ENCODE measurements at regions not wholly inside any gene's neighbourhood (a gene's known extent, or its start where the extent isn't known, plus 50 kb on each side); places are given as distances from the start of the nearest gene placed in this dataset.

DNA sequence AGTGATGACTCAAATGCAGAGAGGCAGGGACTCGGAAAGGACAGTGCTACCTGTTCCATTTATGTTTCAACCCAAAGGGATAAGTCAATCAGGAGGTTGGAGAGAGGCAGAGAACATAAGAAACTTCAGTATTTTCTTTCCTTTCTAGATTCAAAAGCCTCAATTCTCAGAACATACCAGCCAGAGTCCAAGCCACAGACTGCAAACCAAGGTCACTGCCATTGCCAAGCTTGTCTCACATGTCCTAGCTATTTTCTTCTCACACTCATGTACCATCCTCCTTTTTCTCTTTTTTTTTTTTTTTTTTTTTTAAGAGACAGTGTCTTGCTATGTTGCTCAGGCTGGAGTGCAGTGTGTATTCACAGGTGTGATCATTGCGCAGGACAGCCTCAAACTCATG lies 111.7 kb upstream of the AKIP1 start:
- no peak for DNase-seq

- no peak for DNase-seq
These were observed 110.4 kb upstream of the AKIP1 start for GRCh38 chr11:8800520-8801110.

DNA sequence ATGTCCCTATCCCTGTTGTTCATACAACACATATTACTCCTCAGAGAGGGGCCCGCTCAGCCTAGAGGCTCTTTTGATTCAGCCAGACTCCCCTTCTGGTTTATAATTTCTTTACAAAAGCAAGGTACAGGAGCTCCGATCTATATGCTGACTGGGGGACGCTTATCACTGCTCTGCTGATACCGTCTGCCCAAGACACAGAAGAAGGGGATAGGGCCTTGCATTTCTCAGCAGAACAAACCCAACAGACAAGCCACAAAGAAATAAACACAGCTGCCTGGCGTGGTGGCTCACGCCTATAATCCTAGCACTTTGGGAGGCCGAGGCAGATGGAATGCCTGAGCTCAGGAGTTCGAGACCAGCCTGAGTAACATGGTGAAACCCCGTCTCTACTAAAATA lies 109.9 kb upstream of the AKIP1 start:
- no peak for DNase-seq

GRCh38 chr11:8802251-8802650 lies 108.7 kb upstream of the AKIP1 start:
- DNase-seq, result no peak

GRCh38 chr11:8803973-8804372 lies 107.0 kb upstream of the AKIP1 start:
- no peak for DNase-seq

GRCh38 chr11:8805296-8805695 lies 105.7 kb upstream of the AKIP1 start:
- DNase-seq, result no peak

DNA sequence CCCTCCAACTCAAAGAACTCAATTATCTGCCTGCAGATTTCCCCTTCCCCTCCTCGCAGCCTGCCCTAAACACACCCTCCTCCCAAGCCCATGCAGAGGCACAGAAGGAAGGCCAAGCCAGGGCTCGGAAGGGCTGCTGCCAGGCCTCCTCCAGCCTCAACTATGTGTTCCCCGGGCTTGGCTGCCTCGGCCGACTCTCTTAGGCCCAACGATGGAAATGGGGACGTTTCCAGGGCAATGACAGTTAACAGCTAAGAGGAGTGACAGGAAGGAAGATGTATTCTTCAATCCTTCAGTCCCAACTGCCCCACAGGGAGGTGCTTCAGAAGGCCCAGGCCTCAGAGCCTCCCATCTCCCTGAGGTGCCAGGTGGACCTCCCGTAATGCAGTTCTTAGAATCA lies 104.0 kb upstream of the AKIP1 start:
- DNase-seq, result no peak

- DNase-seq, result no peak
These were observed 103.3 kb upstream of the AKIP1 start for GRCh38 chr11:8807544-8808225.

DNA sequence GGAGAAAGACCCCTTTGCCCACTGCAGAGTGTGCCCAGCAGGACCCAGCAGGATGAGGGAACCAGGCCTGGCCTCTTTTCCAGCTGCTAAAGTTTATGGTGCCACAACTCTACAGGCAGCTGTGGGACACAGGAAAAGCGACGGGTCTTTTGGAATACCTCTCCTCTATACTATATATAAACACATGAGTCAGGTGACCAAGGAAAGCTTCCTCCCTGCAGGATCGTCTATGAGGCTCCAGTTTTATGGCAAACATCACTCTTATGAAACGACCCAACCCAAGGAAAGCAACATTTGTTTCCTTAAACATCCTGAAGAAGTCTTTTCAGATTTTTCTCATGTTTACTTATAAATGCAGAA lies 102.8 kb upstream of the AKIP1 start:
- no peak for DNase-seq

DNA sequence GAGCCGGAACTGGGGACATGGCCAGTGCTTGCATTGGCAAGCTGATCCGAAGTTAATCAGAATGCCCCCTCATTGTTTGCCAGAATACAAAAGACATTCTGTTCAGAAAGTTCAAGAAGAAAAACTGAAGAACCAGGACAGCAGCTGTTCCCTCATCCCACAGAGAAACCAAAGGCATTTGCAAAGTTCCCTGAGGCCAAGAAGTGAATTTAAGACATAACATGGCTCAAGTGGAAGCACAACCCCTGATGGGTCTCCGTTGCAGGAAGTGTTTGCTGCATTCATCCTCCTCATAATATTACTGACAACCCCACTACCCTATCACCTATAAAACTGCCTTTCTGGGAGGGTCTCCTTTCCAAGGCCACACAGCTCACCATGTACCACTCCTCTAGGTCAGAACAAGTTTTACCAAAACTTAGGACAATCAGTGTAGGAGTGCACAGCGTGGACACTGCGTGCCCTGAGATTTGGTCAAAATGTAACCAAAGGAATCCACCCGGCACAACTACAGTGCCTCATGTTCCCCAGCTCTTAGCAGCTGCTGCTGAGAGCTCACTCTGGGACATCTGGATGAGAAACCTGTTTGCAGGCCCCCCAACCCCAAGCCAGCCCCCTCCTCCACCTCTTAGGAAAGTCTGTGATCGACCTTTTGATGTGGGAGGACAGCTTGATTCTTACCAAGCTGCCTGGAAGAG lies 101.6 kb upstream of the AKIP1 start:
- no peak for DNase-seq

DNA sequence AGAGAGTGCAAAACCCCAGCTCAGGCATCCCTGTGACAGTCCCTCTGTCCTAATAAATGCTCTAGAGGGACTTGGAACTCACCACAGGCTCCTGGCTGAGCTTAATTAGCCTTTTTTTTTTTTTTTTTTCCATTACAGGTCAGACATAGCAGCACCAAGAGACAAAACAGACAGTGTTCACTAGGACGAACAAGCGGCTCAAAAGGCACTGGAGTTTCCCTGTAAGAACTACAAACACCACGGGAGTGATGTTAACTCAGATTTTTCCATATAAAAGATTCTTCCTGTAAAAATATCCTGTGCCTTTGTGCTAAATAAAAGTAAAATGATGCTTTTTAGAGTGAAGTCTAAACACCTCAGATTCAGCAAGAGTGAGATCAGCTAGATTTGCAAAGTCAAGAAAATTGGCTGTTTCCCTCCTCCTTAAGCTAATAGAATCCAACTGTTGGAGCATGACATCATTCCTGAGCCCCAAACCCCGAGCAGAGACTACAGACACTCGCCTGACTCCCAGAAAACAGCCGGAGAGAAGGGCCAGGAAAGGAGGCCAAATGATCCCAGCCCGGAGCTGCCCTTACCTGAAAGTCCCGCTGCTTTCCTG lies 101.0 kb upstream of the AKIP1 start:
- peak; percentile 23 to 49 for DNase-seq

DNA sequence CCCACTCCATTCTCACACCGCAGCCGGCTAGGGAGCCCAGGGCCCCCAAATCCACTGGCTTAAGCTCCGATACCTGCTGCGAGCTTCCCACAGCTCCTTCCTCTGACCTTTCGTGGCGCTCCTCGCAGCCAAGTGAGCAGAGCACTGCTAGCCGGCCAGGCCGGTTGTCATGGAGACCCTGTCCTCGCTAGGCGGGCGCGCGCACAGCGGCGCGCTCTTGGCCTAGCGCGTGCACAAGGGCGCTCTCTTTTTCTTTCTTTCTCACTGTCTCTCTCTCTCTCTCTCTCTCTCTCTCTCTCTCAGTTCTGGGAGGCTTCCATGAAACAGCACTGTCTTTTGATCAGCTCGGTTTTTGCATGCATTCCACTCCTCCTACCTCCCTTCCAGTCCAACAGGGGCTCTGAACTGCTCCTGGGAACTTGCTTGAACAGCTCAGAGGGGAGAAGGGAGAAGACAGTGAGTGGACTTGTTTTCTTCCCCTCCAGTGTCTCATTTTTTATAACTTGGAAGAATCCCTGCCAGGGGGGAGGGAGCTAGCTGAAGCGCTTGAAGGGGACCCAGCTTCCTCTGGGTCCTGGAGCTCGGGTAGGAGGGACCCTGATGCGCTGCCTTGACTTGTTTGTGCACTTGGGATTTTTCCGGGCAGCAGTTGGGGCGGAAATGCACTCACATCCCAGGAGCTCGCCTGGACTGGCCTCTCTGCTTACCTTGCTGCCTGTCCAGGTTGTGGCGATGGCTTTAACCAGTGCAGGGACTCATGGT lies 100.3 kb upstream of the AKIP1 start:
- DNase-seq, result peak; percentile 92 to 93

DNA sequence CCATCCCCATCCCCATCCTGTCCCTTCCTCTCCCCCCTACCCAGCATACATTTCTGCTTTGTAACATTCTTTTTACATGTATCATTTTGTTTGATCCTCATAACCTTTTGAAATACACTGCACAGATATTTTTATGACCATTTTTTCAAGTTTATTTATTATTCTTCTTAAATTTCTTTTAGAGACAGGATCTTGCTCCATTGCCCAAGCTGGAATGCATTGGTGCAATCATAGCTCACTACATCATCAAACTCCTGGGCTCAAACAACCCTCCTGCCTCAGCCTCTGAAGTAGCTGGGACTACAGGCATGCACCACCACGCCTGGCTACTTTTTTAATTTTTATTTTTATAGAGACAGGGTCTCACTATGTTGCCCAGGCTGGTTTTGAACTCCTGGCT lies 99.4 kb upstream of the AKIP1 start:
- no peak for DNase-seq

- DNase-seq, result no peak
These were observed 98.6 kb upstream of the AKIP1 start for GRCh38 chr11:8812438-8812837.

GRCh38 chr11:8813658-8814057 lies 97.3 kb upstream of the AKIP1 start:
- peak; percentile 75 to 79 for DNase-seq

DNA sequence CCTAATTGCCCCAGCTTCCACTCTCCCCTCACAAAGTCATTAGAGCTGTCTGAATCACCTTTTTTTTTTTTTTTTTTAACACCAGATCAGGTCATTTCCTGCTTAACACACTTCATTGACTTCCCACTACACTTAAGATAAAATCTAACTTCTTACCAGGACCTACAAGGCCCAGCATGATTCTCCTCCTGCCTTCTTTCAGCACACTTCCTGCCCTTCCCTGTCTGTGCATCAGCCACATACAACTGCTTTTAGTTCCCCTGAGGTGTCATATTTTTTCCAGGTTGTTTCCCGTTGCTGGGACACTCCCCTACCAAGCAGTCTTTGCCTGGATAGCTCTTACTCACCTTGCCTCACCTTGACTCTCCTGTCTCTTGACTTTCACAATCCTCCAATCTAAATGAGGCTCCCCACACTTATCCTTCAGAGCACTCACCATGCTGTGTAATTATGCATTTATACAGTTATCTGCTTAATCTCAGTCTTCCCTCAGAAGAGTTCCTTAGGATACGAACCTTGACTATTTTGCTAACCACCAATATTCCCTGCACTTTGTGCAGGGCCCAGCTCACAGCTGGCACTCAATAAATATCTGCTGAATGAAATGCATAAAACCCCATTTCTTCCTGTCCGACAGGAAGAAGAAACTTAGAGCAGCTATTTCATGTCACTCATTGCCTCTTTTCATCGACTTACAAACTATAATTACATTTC lies 96.6 kb upstream of the AKIP1 start:
- no peak for DNase-seq

- DNase-seq, result no peak
These were observed 96.1 kb upstream of the AKIP1 start for GRCh38 chr11:8814923-8815240.

- DNase-seq, result no peak
These were observed 92.6 kb upstream of the AKIP1 start for GRCh38 chr11:8818421-8818820.

- DNase-seq, result no peak
These were observed 90.6 kb upstream of the AKIP1 start for GRCh38 chr11:8820401-8820800.

DNA sequence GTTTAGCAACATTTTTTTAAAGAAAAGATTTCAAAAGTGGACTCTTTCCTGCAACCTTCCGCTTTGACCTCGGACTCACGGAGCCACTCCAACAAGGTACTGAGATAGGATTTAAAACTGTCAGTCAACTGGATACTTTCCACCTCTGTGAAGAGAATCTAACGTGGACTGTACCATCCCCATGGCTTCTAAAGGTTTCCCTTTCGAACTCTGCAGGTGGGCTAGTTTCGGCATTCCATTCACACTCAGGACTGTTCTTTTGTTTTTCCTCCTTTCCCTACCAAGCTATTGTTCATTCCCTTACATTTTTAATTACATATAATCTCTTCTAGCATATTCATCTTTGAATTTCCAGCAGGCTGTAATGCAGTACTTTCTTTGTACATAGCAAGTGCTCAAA lies 88.5 kb upstream of the AKIP1 start:
- no peak for DNase-seq

DNA sequence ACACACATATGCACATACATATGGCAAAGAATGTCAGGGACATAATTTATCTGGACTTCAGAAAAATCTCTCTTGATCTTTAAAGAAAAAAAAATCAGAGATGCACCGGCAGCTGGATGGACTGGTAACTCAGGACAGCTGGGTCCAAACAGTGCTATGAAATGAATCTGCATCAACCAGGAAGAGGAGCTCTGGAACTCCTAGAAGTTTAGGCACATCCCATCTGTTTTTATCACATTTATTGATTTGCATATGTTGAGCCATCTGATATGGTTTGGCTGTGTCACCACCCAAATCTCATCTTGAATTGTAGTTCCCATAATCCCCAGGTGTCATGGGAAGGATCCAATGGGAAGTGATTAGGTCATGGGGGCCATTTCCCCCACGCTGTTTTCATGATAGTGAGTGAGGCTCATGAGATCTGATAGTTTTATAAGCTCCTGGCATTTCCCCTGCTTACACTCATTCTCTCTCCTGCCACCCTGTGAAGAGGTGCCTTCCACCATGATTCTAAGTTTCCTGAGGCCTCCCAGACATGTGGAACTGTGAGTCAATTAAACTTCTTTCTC lies 87.7 kb upstream of the AKIP1 start:
- no peak for DNase-seq
